Kidney (tissue), 13 donors: ENCODE measurements at regions not wholly inside any gene's neighbourhood (a gene's known extent, or its start where the extent isn't known, plus 50 kb on each side); places are given as distances from the start of the nearest gene placed in this dataset.
A peak's percentile ranks its signal among the peaks of the same experiment; 100 is the strongest.

Experiments
- DNase-seq, 5 donors: peaks; one replicate each; pipeline ENCODE4 v3.0.0-alpha.2; 2013 to 2020
- FAIRE-seq: peaks from 2 replicates; lab custom pipeline; 2012; peaks lifted over from hg19 to GRCh38; lab: Jason Lieb, UNC
- H3K27ac ChIP-seq, 2 donors: one replicate each; pipeline ENCODE4 v1.7.0; 2013; ENCODE audit warnings: low read depth in 2 of 2, low read length in 2 of 2, inconsistent platforms in 1 of 2
- H3K27me3 ChIP-seq: one replicate; pipeline ENCODE4 v1.7.1; 2013; ENCODE audit warnings: low read length, inconsistent platforms; ENCODE audit not compliant: control insufficient read depth, insufficient read depth
- H3K36me3 ChIP-seq, 3 donors: one replicate each; pipeline versions ENCODE4 v1.7.0 to v1.7.1; 2013; ENCODE audit warnings: low read length in 3 of 3, control low read depth in 1 of 3, inconsistent platforms in 1 of 3; ENCODE audit not compliant: insufficient read depth in 3 of 3, control insufficient read depth in 2 of 3
- H3K4me1 ChIP-seq, 3 donors: one replicate each; pipeline versions ENCODE4 v1.7.0 to v1.7.1; 2013; ENCODE audit warnings: low read length in 3 of 3, inconsistent platforms in 1 of 3, low read depth in 1 of 3; ENCODE audit not compliant: control insufficient read depth in 2 of 3, insufficient read depth in 2 of 3
- H3K4me3 ChIP-seq, 3 donors: one replicate each; pipeline versions ENCODE4 v1.7.0 to v1.8.1; 2013; ENCODE audit warnings: low read length in 3 of 3, control low read depth in 1 of 3, inconsistent platforms in 1 of 3
- H3K9ac ChIP-seq, 3 donors: one replicate each; pipeline versions ENCODE4 v1.7.0 to v1.7.1; 2013; ENCODE audit warnings: low read length in 3 of 3, control low read depth in 1 of 3, inconsistent platforms in 1 of 3
- H3K9me3 ChIP-seq, 3 donors: one replicate each; pipeline versions ENCODE4 v1.7.0 to v1.7.1; 2013; ENCODE audit warnings: low read length in 3 of 3, control low read depth in 1 of 3, inconsistent platforms in 1 of 3; ENCODE audit not compliant: control insufficient read depth in 2 of 3, insufficient read depth in 1 of 3
- intact Hi-C: fragments of 100-400 bp; cut with DNase I; formaldehyde crosslinking; loops from one replicate; pipeline ENCODE4 v1.11.1; 2022
- TF ChIP-seq, protein P1 (sequence below): IDR thresholded peaks from 3 replicates; pipeline ENCODE4 v1.5.1; 2012; ENCODE audit warnings: mild to moderate bottlenecking, moderate library complexity, borderline replicate concordance; ENCODE audit not compliant: insufficient read depth; ENCODE audit errors: extremely low read depth
- donor health status: control.
- donor health status: control.
- donor health status: control.
- donor health status: control.
- donor health status: control.
- donor health status: DM: yes; HTN: yes; CAD: no.
- donor health status: Normal renal cell carcinoma (clear cell type).

DNA sequence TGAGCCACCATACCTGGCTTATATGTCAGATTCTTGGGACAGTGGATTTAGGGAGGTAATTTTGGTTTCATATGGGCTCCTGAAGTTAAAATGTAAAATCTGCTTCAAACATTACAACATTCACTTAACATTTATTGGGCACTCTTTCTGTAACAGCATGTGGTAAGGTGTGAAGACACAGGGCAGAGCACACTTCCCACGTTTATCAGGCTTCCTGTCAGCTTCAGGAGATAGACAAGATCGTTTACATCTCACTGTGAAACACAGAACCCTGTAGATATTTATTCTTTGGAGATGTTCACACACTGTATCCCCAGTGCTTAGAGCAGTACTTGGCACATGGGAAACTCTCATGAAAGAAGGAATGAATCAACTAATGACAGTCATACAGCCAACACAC is 426.0 kb upstream of the RARB start:
- Histone ChIP-seq H3K9ac (no peak overlapping the region), H3K9me3 (no peaks in the 10 kb centered on the region), H3K27me3 (no peaks in the 10 kb centered on the region), H3K27ac (no peak overlapping the region), H3K4me1 (no peaks in the 10 kb centered on the region), H3K36me3 (no peaks in the 10 kb centered on the region), H3K4me3 (no peak overlapping the region)
- FAIRE-seq (no peak), DNase-seq (no peak)
- intact Hi-C loops = no loop called here
- TF ChIP-seq, protein P1, sequence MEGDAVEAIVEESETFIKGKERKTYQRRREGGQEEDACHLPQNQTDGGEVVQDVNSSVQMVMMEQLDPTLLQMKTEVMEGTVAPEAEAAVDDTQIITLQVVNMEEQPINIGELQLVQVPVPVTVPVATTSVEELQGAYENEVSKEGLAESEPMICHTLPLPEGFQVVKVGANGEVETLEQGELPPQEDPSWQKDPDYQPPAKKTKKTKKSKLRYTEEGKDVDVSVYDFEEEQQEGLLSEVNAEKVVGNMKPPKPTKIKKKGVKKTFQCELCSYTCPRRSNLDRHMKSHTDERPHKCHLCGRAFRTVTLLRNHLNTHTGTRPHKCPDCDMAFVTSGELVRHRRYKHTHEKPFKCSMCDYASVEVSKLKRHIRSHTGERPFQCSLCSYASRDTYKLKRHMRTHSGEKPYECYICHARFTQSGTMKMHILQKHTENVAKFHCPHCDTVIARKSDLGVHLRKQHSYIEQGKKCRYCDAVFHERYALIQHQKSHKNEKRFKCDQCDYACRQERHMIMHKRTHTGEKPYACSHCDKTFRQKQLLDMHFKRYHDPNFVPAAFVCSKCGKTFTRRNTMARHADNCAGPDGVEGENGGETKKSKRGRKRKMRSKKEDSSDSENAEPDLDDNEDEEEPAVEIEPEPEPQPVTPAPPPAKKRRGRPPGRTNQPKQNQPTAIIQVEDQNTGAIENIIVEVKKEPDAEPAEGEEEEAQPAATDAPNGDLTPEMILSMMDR = no peak

DNA sequence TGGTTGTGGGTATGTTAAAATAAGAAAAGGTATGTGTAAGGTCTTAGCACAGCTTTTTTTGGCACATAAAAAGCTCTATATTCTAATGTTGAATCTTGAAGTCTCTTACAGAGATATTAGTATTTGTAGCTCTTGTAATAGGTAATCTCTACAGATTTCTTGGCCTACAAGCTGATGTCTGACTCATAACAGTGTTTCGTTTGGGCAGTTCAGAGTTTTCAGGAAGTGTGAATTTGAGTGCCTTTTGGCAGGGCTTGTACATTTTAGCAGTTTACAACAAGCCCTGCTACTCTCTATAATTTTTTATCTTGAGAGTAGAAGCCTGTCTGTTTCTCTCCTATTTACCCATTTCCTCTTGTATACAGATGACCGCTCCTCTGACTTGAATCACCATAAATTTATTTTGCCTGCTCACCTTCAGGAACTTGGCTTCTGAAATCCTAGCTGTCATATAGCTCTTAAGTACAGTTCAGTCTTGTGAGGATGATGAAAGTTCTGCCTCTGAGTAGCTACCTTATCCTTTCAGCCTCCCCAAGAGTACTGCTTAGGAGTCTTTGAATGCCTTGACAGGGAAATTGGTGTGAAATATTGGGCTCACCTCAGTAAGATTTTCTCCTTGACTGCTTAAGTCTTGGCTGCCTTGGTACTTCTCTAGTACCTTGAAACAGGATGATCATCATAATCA is 419.9 kb upstream of the RARB start:
- FAIRE-seq = no peak
- intact Hi-C loops = no loop called here

DNA sequence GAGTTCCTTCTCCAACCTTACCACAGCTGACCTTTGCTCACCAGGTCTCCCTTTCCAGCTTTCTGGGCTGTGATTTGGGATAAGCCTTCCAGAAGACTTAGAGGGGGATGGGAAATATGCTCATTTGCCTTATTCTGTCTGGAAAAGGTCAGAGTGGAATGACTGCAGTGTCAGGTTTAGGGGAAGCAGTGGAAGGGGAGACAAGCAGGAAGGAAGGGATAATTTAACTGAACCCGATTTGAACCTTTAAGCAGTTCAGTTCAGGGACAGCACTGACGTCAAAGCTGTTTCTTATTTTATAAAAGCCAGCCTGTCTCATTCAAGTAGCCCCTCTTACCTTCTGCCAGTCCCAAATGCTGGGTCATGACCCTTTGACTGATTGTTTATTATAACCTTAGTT is 418.4 kb upstream of the RARB start:
- Histone ChIP-seq H3K4me3 (no peak overlapping the region), H3K36me3 (no peaks in the 10 kb centered on the region), H3K27ac (peak overlapping the region in 1 of 2 donors; percentile 49), H3K9me3 (no peaks in the 10 kb centered on the region), H3K27me3 (no peaks in the 10 kb centered on the region), H3K4me1 (no peaks in the 10 kb centered on the region), H3K9ac (no peak overlapping the region)
- no peak for FAIRE-seq
- intact Hi-C loops = no loop called here
- DNase-seq = peak in 3 of 5 donors; percentile 15 to 83 (median 71)
- TF ChIP-seq, protein P1 = no peak

More for the DNA sequence above, 419.9 kb upstream of the RARB start:
- Histone ChIP-seq H3K27ac (peak overlapping the region in 1 of 2 donors; percentile 70), H3K27me3 (no peaks in the 10 kb centered on the region), H3K4me1 (no peaks in the 10 kb centered on the region), H3K9ac (no peak overlapping the region), H3K4me3 (no peak overlapping the region), H3K36me3 (no peaks in the 10 kb centered on the region), H3K9me3 (no peaks in the 10 kb centered on the region)
- DNase-seq = peak in 2 of 5 donors; percentile 24 to 57
- TF ChIP-seq, protein P1 = no peak
